SJCRH30 (cell line): ENCODE measurements at regions not wholly inside any gene's neighbourhood (a gene's known extent, or its start where the extent isn't known, plus 50 kb on each side); places are given as distances from the start of the nearest gene placed in this dataset.
"Not testable (repeated sequence)": the region's sequence is repeated elsewhere in the genome, so short reads cannot be mapped to it uniquely, and the experiment has no call there.

Experiments used
- DNase-seq, 2 experiments: peaks; one replicate each; pipeline ENCODE4 v3.0.0-alpha.2; 2015 to 2020
- H3K27ac ChIP-seq: fragments of 250-450 bp; sonication (Bioruptor Pico); 2 replicates; pipeline ENCODE4 v1.5.1; 2020; ENCODE audit warnings: mild to moderate bottlenecking, moderate library complexity
- H3K27me3 ChIP-seq: fragments of 250-450 bp; sonication (Bioruptor Pico); 2 replicates; pipeline ENCODE4 v1.5.1; 2020; ENCODE audit warnings: mild to moderate bottlenecking, moderate library complexity
- H3K36me3 ChIP-seq: fragments of 250-450 bp; sonication (Bioruptor Pico); 2 replicates; pipeline ENCODE4 v1.5.1; 2020; ENCODE audit warnings: mild to moderate bottlenecking, moderate library complexity
- H3K4me1 ChIP-seq: fragments of 250-450 bp; sonication (Bioruptor Pico); 2 replicates; pipeline ENCODE4 v1.5.1; 2020; ENCODE audit warnings: mild to moderate bottlenecking, moderate library complexity
- H3K4me3 ChIP-seq: fragments of 250-450 bp; sonication (Bioruptor Pico); 2 replicates; pipeline ENCODE4 v1.5.1; 2020; ENCODE audit warnings: mild to moderate bottlenecking, moderate library complexity
- H3K9me3 ChIP-seq: fragments of 250-450 bp; sonication (Bioruptor Pico); replicated peaks from 2 replicates; pipeline ENCODE4 v1.5.1; 2020; ENCODE audit warnings: mild to moderate bottlenecking, moderate library complexity

DNA sequence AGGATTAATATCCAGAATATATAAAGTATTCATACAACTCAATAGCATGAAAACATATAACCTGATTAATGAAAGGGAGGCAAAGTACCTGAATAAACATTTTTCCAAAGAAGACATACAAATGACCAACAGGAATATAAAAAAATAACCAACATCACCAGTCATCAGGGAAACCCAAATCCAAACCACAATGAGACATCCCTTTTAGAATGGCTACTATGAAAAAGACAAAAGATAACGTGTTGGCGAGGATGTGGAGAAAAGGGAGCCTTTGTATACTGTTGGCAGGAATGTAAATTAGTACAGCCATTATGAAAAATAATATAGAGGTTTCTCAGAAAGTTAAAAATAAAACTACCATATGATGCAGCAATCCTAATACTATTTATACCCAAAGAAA lies 2999.5 kb upstream of the TEKT4 start:
- H3K36me3 ChIP-seq, H3K27me3 ChIP-seq, H3K27ac ChIP-seq, H3K4me1 ChIP-seq, H3K9me3 ChIP-seq, DNase-seq, H3K4me3 ChIP-seq: not testable (repeated sequence)

DNA sequence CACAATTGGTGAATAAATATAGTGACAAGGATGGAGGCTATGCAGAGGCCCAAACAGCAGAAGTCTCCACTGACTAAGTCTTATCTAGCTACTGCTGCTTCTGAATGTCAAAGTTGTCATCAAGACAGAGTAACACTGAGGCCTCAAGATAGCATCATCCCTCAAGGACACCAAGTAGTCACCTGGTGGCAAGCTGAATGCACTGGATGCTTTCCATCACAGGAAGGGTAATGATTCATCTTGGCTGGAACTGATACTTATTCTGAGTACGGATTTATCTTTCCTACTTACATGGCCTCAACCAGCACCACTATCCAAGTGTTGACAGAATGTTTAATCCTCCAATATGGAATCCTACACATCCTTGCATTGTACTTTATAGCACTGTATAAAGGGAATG lies 2997.8 kb upstream of the TEKT4 start:
- H3K27ac ChIP-seq, H3K9me3 ChIP-seq, H3K27me3 ChIP-seq, H3K36me3 ChIP-seq, H3K4me3 ChIP-seq, H3K4me1 ChIP-seq, DNase-seq: not testable (repeated sequence)

DNA sequence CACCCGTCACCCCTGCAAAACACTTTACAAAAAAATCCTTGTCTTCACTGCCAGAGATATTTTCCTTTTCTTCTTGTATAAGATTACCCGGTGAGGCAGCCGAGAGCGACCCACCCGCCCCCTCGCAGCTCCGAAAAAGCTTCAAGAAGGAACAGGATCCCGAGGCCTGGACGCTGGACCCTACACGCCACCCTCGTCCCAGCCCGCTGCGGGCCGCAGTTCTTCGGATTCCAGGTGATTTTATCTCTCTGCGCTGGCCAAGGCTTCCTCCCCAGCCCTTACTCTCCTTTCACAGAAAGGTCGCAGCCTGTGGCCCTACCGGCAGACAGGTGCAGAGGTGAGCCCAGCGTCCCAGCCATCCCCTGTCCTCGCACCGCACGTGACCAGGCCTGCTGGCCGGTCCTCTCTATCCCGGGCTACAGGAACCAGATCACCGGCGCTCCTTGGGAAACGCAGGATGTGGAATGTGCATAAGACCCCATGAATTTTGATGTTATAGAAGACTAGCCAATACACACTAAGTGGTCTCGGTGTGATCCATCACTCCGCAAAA lies 2993.5 kb upstream of the TEKT4 start:
- not testable (repeated sequence) for H3K9me3 ChIP-seq, H3K4me3 ChIP-seq, H3K4me1 ChIP-seq, H3K27me3 ChIP-seq, DNase-seq, H3K36me3 ChIP-seq, H3K27ac ChIP-seq

DNA sequence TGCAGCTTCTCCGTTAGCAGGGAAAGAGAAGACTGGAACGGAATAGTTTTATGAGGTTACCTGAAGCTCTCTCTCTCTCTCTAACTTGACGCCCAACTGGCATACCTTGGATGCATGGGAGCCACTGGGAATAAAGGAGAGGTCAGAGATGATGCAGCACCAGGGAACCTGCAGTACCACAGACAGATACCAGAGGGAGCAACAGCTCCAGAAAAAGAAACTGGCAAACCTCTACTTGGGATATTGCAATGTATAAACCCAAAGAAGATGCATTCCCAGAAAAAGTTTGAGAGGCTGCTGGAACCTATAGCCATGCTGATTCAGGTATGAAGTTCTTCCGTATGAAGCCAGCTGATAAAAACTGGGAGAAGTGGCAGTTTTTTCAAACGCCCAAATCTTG lies 2976.1 kb upstream of the TEKT4 start:
- H3K36me3 ChIP-seq, H3K27me3 ChIP-seq, H3K9me3 ChIP-seq, H3K4me3 ChIP-seq, DNase-seq, H3K27ac ChIP-seq, H3K4me1 ChIP-seq: not testable (repeated sequence)

DNA sequence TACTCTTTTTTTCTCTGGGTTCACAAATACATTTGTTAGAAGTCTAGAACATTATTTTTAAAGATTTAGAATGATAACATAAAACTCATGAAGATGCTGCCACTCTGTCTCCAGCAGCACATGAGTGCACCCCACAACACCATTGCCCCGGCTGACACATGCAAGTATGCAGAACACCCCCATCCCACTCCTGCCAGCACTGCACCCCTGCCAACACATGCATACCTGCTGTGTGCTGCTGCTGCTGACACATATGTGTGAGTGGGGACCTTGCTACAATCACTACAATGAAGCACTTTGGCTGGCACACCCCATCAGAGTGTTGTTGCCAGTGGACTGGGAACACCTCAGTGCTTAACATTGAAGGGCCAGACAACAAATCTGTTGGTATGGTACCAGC lies 2953.6 kb upstream of the TEKT4 start:
- not testable (repeated sequence) for H3K9me3 ChIP-seq, H3K36me3 ChIP-seq, H3K27me3 ChIP-seq, H3K4me1 ChIP-seq, H3K27ac ChIP-seq, DNase-seq, H3K4me3 ChIP-seq
